Motor neuron (in vitro differentiated cells): ENCODE measurements at regions not wholly inside any gene's neighbourhood (a gene's known extent, or its start where the extent isn't known, plus 50 kb on each side); places are given as distances from the start of the nearest gene placed in this dataset.

Experiments used
- ATAC-seq, 8 experiments: fragments of 200-7000 bp; cut with Tn5 transposase; replicated peaks in 6 of 8; 2 replicates each; pipeline ENCODE4 v1.8.0; 2021; ENCODE audit warnings: mild to moderate bottlenecking in 8 of 8, moderate library complexity in 8 of 8
- H3K27ac ChIP-seq, 2 donors: fragments of 250-450 bp; sonication (Bioruptor Pico); 2 replicates each; pipeline ENCODE4 v1.9.0; 2021; ENCODE audit warnings: antibody characterized with exemption in 2 of 2, mild to moderate bottlenecking in 2 of 2, moderate library complexity in 1 of 2
- H3K4me1 ChIP-seq, 2 donors: fragments of 250-450 bp; sonication (Bioruptor Pico); replicated peaks in 1 of 2; 2 replicates each; pipeline ENCODE4 v1.6.1; 2021; ENCODE audit warnings: antibody characterized with exemption in 2 of 2, mild to moderate bottlenecking in 2 of 2, moderate library complexity in 1 of 2
- H3K4me3 ChIP-seq, 5 donors: fragments of 250-450 bp; sonication (Bioruptor Pico); 2 replicates each; pipeline ENCODE4 v1.9.0; 2021; ENCODE audit warnings: antibody characterized with exemption in 5 of 5, mild to moderate bottlenecking in 5 of 5, moderate library complexity in 4 of 5
- WGBS, 10 experiments: fragments of 450-650 bp; shearing (Covaris generic); methylation state at CpG; one replicate each; pipeline ENCODE4 v1.0.0; 2022; 5-methylcytosine and 5-hydroxymethylcytosine counted together
- in situ Hi-C, 9 experiments: fragments of 400-800 bp; cut with MboI; loops; one replicate each; pipeline ENCODE4 v1.15.0; 2021; ENCODE audit warnings: low sequenced_read_pairs in 9 of 9, low pct_unique_long_range_greater_than_20kb in 2 of 9; ENCODE audit not compliant: unreplicated experiment in 9 of 9

DNA sequence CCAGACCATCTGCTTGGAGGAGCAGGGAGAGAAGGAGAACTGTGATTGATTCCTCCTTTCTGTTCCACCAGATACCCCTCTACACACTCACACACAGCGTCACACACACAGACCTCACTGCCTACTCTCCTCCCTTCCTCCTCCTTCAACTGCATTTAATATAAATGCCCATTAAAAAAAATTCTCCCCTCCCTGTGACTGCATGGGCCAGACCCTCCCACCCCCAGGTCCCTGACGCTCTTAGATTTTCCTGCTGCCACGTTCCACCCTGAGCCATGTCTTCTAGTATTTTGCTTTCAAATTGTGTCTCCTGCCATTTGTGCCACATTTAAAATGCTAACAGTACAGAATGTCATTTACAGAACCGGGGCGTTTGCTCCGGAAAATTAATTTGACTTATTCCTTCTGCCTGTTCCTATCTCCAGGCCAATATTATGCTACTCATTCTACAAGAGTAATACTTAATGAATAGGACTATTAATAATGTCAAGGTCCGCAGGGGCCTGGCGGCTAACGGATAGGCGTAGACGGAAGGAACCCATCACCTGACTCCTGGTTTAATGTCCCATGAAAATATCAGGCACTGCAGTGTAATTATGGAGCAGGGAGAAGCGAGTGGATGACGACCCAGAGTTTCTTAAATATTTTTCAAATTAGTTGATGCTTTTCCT, 100.2 kb downstream of the MRM1 start:
- in situ Hi-C loops: loop anchor here in 2 of 9 experiments (25.0 kb wide), 2 partner anchors 111 to 236 kb away; partner anchors contain the start of genes AATF (in 1 of the 2) and LHX1 (in 1 of the 2)
- Histone ChIP-seq H3K27ac (peak overlapping the region; percentile 19 to 38), H3K4me1 (peaks cover 65 to 95% of the 10 kb centered on the region in 2 donors), H3K4me3 (no peak overlapping the region)
- WGBS, 10 experiments: 0 to 63% (median 45%) methylated on average over 2 to 10 of the region's 13 CpGs
- ATAC-seq: peak in 5 of 8 experiments; percentile 33 to 69 (median 60)

DNA sequence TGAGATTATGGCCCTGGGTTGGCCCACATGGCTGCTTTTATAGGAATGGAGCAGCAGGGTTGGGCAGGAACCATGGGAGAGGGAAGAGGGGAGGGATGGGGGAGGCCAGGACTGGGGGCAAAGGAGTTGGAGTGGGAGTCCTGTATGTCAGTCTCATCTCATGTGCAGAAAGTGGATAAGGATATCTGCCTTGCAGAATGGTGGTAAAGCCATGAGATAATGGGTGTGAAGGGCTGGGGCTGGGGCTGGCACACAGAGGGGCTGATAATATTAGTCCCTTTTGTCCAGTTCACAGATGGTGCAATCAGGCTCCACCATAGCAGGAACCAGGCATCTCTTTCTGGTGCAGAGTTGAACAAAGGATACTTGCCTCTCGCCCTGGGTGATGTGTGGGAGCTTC, 101.3 kb downstream of the MRM1 start:
- Histone ChIP-seq H3K27ac (peak overlapping the region in 1 of 2 donors; percentile 3), H3K4me1 (peaks cover 60 to 85% of the 10 kb centered on the region in 2 donors), H3K4me3 (no peak overlapping the region)
- WGBS, 10 experiments: 63% methylated on average over 1 of the region's 1 CpG; no CpG with 5 or more reads in 9 of the 10 experiments
- in situ Hi-C loops: loop anchor here in 2 of 9 experiments (25.0 kb wide), 2 partner anchors 110 to 235 kb away; partner anchors contain the start of genes AATF (in 1 of the 2) and LHX1 (in 1 of the 2)
- ATAC-seq: no peak

DNA sequence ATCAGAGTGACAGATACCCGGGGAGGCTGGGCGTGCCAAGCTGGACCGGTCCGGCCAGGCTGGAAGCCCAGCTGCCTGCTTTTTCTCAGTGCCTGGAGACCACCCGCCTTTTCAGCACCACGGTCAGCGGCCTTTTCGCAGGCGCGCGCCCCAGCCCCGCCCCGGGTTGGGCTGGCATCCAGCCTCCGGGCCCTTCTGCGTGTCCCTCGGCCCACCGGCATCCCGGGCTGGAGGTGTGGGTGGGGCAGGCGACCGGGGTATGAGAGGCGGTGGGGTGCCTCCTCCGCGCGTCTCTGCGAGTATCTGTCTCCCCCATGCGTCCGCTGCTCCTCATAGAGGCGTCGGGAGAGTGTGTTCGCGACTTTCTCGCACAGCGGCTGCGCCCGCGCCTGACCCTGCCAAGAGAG, 102.5 kb downstream of the MRM1 start:
- ATAC-seq: peak; percentile 55 to 96 (median 68)
- H3K27ac ChIP-seq: peak overlapping the region in 1 of 2 donors; percentile 41
- in situ Hi-C loops: loop anchor here in 2 of 9 experiments (25.0 kb wide), 2 partner anchors 108 to 233 kb away; partner anchors contain the start of genes AATF (in 1 of the 2) and LHX1 (in 1 of the 2)
- peak overlapping the region in 1 of 5 donors; percentile 12 for H3K4me3 ChIP-seq
- 1 to 3% methylated on average over 5 to 13 of the region's 36 CpGs; no CpG with 5 or more reads in 8 of the 10 experiments for WGBS, 10 experiments
- H3K4me1 ChIP-seq: peaks cover 48 to 72% of the 10 kb centered on the region in 2 donors

DNA sequence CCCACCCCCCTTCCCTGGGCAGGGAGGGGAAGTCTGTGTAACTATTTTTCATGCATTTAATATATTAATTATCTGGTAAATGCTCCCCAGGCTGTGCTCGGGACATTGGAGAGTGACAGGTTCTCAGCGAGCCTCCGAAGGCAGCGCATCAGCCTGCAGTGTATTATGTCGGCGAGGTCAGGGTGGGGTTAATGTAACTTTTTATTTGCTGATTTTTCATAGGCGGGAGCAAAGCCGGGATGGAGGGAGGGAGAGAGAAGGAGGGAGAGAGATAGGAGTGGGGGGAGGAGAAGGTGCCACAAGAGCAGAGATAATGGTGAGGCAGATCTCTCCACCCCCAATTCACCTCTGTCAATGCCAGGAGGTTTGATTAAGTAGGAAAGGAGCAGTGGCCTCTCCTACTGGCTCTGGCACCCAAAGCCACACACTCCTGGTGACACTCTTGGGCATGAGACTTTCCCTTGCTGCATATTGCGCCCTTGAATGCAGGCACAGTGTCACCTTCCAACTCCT, 104.0 kb downstream of the MRM1 start:
- peak in 3 of 8 experiments; percentile 1 to 36 (median 5) for ATAC-seq
- 30 to 100% (median 80%) methylated on average over 1 to 7 of the region's 9 CpGs; no CpG with 5 or more reads in 3 of the 10 experiments for WGBS, 10 experiments
- in situ Hi-C loops: loop anchor here in 2 of 9 experiments (25.0 kb wide), 2 partner anchors 107 to 232 kb away; partner anchors contain the start of genes AATF (in 1 of the 2) and LHX1 (in 1 of the 2)

DNA sequence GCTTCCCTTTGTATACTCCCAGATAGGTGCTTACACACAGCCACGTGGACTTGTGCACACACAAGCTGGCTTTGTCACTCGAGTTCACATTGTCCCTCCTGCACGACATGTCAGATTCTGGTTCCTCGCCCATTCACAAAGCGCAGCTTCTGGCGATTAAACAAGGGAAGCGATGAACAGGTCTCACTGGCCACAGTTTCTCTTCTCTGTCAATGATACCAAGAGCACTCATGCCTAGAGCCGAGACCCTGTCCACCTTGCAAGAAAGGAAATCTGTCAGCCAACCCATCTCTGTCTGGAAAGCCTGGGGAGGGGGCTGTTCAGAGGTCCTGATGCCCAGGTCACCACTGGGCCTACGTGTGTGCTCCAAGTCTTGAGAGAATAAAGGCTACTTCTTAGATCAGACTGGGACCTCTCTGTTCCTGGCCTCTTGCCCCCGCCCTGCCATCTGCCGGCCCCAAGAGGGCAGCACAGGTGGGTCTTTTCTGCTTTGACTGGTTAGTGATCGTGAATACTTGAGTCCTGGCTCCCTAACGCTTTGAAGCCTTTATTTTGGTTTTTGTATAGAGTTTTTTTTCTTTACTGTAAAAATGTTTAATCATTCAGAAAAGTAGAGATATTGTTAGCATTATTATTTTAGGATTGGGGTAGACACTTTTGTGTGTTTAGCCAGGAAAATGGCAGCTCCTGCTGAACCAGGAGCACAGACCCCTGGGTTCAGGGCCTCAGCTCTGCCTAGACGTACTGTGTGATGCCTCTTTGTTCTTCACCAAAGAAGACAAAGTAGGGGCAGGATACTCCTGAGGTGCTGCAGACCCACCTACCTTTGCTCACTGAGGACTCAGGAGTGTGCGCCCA, 104.7 kb downstream of the MRM1 start:
- Histone ChIP-seq H3K27ac (peak overlapping the region in 1 of 2 donors; percentile 21), H3K4me1 (peaks cover 39 to 52% of the 10 kb centered on the region in 2 donors), H3K4me3 (no peak overlapping the region)
- 0 to 100% (median 39%) methylated on average over 1 to 8 of the region's 15 CpGs for WGBS, 10 experiments
- peak; percentile 14 to 78 (median 46) for ATAC-seq
- in situ Hi-C loops: loop anchor here in 2 of 9 experiments (25.0 kb wide), 2 partner anchors 106 to 231 kb away; partner anchors contain the start of genes AATF (in 1 of the 2) and LHX1 (in 1 of the 2)

More for the DNA sequence above, 104.0 kb downstream of the MRM1 start:
- Histone ChIP-seq H3K27ac (peak overlapping the region in 1 of 2 donors; percentile 21), H3K4me1 (peaks cover 44 to 60% of the 10 kb centered on the region in 2 donors), H3K4me3 (no peak overlapping the region)

DNA sequence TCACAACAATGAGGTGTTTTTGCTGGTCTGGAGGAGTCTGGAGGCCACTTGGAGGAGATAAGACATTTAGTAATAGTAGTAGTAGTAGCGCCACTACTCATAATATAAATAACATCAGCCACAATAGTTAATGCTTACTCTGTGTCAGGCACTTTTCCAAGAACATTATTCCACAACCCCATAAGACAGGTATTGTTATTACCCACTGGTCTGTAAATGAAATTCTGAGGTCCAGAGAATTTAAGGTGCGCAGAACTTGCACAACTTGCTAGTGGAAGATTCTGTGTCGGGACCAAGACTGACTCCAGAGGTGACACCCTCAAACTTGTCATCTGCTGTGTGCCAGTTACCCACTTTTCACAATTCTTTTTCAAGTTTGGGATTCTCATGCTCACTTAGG, 106.5 kb downstream of the MRM1 start:
- no peak for ATAC-seq
- H3K4me3 ChIP-seq: no peak overlapping the region
- in situ Hi-C loops: loop anchor here in 2 of 9 experiments (25.0 kb wide), 2 partner anchors 104 to 229 kb away; partner anchors contain the start of genes AATF (in 1 of the 2) and LHX1 (in 1 of the 2)
- peaks cover 30 to 37% of the 10 kb centered on the region in 2 donors for H3K4me1 ChIP-seq
- no peak overlapping the region for H3K27ac ChIP-seq
- 0 to 100% (median 90%) methylated on average over 1 to 3 of the region's 3 CpGs; no CpG with 5 or more reads in 3 of the 10 experiments for WGBS, 10 experiments

DNA sequence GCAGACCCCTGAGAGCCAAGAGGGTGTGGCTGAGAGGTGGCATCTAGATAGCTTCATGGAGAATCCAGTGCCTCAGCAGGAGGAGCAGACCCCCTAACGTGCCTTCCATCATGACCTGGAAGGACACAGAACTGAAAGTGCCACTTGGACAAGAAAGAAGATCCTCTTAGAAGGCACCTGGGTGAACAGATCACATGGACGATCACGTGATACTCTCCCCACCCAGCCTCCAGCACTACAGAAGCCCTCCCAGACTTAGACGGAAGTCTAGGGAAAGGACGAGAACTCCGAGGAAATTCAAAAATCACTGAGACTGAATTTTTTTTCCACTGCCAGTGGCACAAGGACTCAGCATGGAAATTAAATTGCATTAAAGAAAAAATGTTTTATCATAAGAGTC, 113.4 kb downstream of the MRM1 start:
- Histone ChIP-seq H3K4me3 (no peak overlapping the region), H3K27ac (no peak overlapping the region), H3K4me1 (peaks cover 0 to under 1% of the 10 kb centered on the region in 2 donors)
- in situ Hi-C loops: loop anchor here in 2 of 9 experiments (25.0 kb wide), 2 partner anchors 98 to 223 kb away; partner anchors contain the start of genes AATF (in 1 of the 2) and LHX1 (in 1 of the 2)
- 20 to 97% (median 89%) methylated on average over 1 to 6 of the region's 6 CpGs; no CpG with 5 or more reads in 2 of the 10 experiments for WGBS, 10 experiments
- no peak for ATAC-seq

DNA sequence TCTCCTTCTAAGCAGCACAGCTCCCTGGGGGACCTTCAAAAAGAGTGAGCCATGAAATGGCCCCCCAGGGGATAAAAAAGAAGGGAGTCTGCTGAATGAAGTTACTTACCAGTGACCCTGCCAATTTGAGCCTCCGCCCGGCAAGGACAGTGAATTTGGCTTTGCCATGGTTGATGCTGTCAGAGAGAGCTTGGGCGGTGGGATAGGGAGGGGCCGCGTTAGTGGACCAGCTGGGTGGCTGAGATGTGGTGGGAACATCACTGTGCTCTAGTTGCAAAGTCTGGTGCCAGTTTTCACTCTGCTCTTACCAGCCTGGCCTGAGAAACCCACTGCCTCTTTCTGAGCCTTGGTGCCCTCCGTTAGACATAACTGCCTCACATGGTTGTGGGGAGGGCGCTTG, 114.6 kb downstream of the MRM1 start:
- H3K27ac ChIP-seq: no peak overlapping the region
- 40 to 90% (median 73%) methylated on average over 1 to 4 of the region's 7 CpGs; no CpG with 5 or more reads in 5 of the 10 experiments for WGBS, 10 experiments
- H3K4me1 ChIP-seq: peaks cover under 1 to 12% of the 10 kb centered on the region in 2 donors
- in situ Hi-C loops: loop anchor here in 2 of 9 experiments (25.0 kb wide), 2 partner anchors 96 to 221 kb away; partner anchors contain the start of genes AATF (in 1 of the 2) and LHX1 (in 1 of the 2)
- no peak for ATAC-seq
- H3K4me3 ChIP-seq: no peak overlapping the region

DNA sequence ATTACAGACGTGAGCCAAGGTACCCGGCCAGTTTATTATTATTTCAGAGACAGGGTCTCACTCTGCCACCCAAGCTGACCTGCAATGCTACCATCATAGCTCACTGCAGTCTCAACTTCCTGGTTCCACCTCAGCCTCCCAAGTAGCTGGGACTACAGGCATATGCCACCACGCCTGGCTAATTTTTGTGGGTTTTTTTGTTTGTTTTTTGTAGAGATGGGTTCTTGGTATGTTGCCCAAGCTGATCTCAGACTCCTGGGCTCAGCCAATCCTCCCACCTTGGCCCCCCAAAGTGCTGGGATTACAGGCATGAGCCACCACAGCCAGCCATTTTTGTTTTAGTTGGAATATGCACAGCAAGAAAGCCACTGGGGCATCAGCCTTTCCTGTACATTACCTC, 115.7 kb downstream of the MRM1 start:
- Histone ChIP-seq H3K4me3 (no peak overlapping the region), H3K4me1 (peaks cover 12 to 23% of the 10 kb centered on the region in 2 donors), H3K27ac (no peak overlapping the region)
- 0 to 83% (median 68%) methylated on average over 1 to 3 of the region's 3 CpGs; no CpG with 5 or more reads in 4 of the 10 experiments for WGBS, 10 experiments
- in situ Hi-C loops: loop anchor here in 2 of 9 experiments (25.0 kb wide), 2 partner anchors 95 to 220 kb away; partner anchors contain the start of genes AATF (in 1 of the 2) and LHX1 (in 1 of the 2)
- ATAC-seq: no peak

DNA sequence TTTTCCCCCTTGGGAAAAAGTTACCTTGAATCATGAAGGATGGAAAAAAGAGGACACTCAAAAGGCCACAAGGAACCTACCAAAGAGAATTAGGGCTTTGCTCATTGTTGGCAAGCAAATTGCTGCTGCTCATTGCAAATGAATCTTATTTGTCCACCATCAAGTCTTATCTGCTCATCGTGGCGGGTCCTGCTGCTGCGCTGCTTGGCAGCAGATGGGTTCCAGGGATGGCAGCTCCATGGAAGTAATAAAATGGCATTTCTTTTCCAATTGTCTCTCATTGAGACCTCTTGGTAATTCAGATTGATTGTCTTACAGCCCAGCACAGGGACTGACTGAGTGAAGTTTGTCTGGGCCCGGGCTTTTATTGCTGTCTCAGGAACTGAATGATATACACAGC, 118.7 kb downstream of the MRM1 start:
- Histone ChIP-seq H3K4me3 (no peak overlapping the region), H3K27ac (no peak overlapping the region), H3K4me1 (peaks cover 19 to 52% of the 10 kb centered on the region in 2 donors)
- 74 to 100% (median 89%) methylated on average over 1 to 4 of the region's 4 CpGs; no CpG with 5 or more reads in 5 of the 10 experiments for WGBS, 10 experiments
- ATAC-seq: no peak
- in situ Hi-C loops: loop anchor here in 2 of 9 experiments (25.0 kb wide), 2 partner anchors 92 to 217 kb away; partner anchors contain the start of genes AATF (in 1 of the 2) and LHX1 (in 1 of the 2)

DNA sequence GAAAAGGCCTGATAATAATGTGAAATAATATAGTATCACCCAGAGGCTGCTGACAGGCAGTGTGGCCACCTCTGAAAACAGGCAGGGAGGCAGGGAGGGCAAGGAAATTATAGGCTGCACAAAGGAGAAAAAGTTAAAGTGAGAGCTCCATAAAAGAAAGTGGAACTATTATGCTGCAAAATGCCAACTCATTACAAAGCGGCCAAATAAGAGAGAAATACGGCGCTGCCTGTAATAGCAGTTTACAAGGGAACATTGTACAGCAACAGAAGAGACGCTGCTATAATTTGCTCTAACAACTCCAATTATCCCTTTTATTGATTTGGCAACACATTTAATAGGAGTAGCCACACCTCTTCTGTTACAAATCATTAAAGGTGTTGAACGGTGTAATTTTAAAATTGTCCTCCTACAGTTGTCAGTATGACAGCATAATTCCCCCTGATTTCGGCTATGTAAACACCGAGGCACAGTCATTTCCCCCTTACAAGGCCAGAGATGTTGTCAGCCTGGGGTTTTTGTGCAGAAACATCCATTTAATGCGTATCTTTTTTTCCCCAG, 120.3 kb downstream of the MRM1 start:
- Histone ChIP-seq H3K4me3 (peak overlapping the region in 2 of 5 donors; percentile 22 to 26), H3K4me1 (peaks cover 19 to 56% of the 10 kb centered on the region in 2 donors), H3K27ac (peak overlapping the region; percentile 15 to 53)
- 17 to 82% (median 55%) methylated on average over 2 to 8 of the region's 8 CpGs; no CpG with 5 or more reads in 1 of the 10 experiments for WGBS, 10 experiments
- peak in 2 of 8 experiments; percentile 2 to 24 for ATAC-seq
- in situ Hi-C loops: loop anchor here in 2 of 9 experiments (25.0 kb wide), 2 partner anchors 91 to 216 kb away; partner anchors contain the start of genes AATF (in 1 of the 2) and LHX1 (in 1 of the 2)
